K562 (cell line): ENCODE measurements at regions not wholly inside any gene's neighbourhood (a gene's known extent, or its start where the extent isn't known, plus 50 kb on each side); places are given as distances from the start of the nearest gene placed in this dataset.
A peak's percentile ranks its signal among the peaks of the same experiment; 100 is the strongest.

Source experiments
- ATAC-seq: fragments of 200-7000 bp; cut with Tn5 transposase; 3 replicates; pipeline ENCODE4 v1.9.1; 2020; ENCODE audit warnings: moderate library complexity
- BruUV-seq: library from RNA; stranded (reverse); fragments of 400-500 nt; replicated peaks from 2 replicates; lab custom pipeline; 2021; lab: Mats Ljungman, UMichigan
- CTCF ChIA-PET: fragments of 300-600 bp; formaldehyde crosslinking; extraction: SDS; loops from one replicate; lab custom pipeline; 2021; ENCODE audit warnings: low intra/inter-chr PET ratio; lab: Yijun Ruan, JAX
- POLR2A ChIA-PET: fragments of 300-600, 350-650 bp; sonication (Branson Sonifier 250); formaldehyde crosslinking; extraction: SDS; loops from one replicate; lab custom pipeline; 2021; ENCODE audit warnings: antibody characterized with exemption, inconsistent platforms; lab: Yijun Ruan, JAX
- DNase-seq, 4 experiments: peaks; one replicate each; pipeline versions ENCODE4 v3.0.0 to v3.0.0-alpha.2; 2011 to 2018; ENCODE audit warnings: low spot score in 3 of 4, mixed read lengths in 3 of 4; ENCODE audit errors: extremely low read depth in 1 of 4
- FAIRE-seq: peaks from 2 replicates; lab custom pipeline; 2011; peaks lifted over from hg19 to GRCh38; lab: Jason Lieb, UNC
- H2AFZ ChIP-seq: 2 replicates; pipeline ENCODE4 v1.6.0; 2011; ENCODE audit warnings: low read depth, low read length, control low read depth, inconsistent platforms
- H3K27ac ChIP-seq: fragments of 200-600 bp; 3 replicates; pipeline ENCODE4 v1.8.0; 2011; ENCODE audit warnings: low read depth, mild to moderate bottlenecking, control low read depth, inconsistent platforms, low read length, moderate library complexity, mixed read lengths; ENCODE audit errors: extremely low read depth
- H3K27me3 ChIP-seq, 2 experiments: fragments of 300-600 bp in 1 of 2; 2 replicates in 1 of 2; 3 replicates in 1 of 2; pipeline versions ENCODE4 v1.6.0 to v1.8.0; 2011; ENCODE audit warnings: inconsistent platforms in 2 of 2, low read length in 2 of 2, mild to moderate bottlenecking in 1 of 2, mixed read lengths in 1 of 2, moderate library complexity in 1 of 2; ENCODE audit not compliant: control insufficient read depth in 2 of 2, insufficient read depth in 2 of 2
- H3K36me3 ChIP-seq: fragments of 300-600 bp; 3 replicates; pipeline ENCODE4 v1.8.0; 2011; ENCODE audit warnings: mild to moderate bottlenecking, low read length, inconsistent platforms; ENCODE audit not compliant: control insufficient read depth, insufficient read depth
- H3K4me1 ChIP-seq, 2 experiments: fragments of 200-600 bp in 1 of 2; replicated peaks in 1 of 2; 2 replicates in 1 of 2; 3 replicates in 1 of 2; pipeline versions ENCODE4 v1.5.1 to v1.8.0; 2011; ENCODE audit warnings: inconsistent platforms in 2 of 2, low read length in 2 of 2, mild to moderate bottlenecking in 1 of 2, mixed read lengths in 1 of 2, moderate library complexity in 1 of 2; ENCODE audit not compliant: control insufficient read depth in 2 of 2, insufficient read depth in 2 of 2
- H3K4me2 ChIP-seq: 2 replicates; pipeline ENCODE4 v1.6.1; 2011; ENCODE audit warnings: low read length, control low read depth, inconsistent platforms, mixed read lengths; ENCODE audit not compliant: insufficient read depth
- H3K4me3 ChIP-seq: fragments of 200-600 bp; sonication (generic), shearing (Covaris generic); 2 replicates; pipeline ENCODE4 v1.5.1; 2016; ENCODE audit warnings: control low read depth, inconsistent platforms
- H3K79me2 ChIP-seq: fragments of 200-600 bp; 3 replicates; pipeline ENCODE4 v1.8.0; 2011; ENCODE audit warnings: low read length, inconsistent platforms; ENCODE audit not compliant: control insufficient read depth, insufficient read depth
- H3K9ac ChIP-seq, 2 experiments: 2 replicates each; pipeline versions ENCODE4 v1.6.0 to v1.6.1; 2011; ENCODE audit warnings: low read depth in 2 of 2, low read length in 2 of 2, control low read depth in 1 of 2, inconsistent platforms in 1 of 2, mild to moderate bottlenecking in 1 of 2, mixed read lengths in 1 of 2; ENCODE audit not compliant: insufficient read depth in 1 of 2
- H3K9me1 ChIP-seq: one replicate; pipeline ENCODE4 v1.6.0; 2011; ENCODE audit warnings: inconsistent platforms, mild to moderate bottlenecking, low read length, moderate library complexity; ENCODE audit not compliant: control insufficient read depth, insufficient read depth
- H3K9me3 ChIP-seq: replicated peaks from 2 replicates; pipeline ENCODE4 v1.5.1; 2011; ENCODE audit warnings: low read depth, low read length, inconsistent platforms; ENCODE audit not compliant: control insufficient read depth, insufficient read depth
- H4K20me1 ChIP-seq: replicated peaks from 2 replicates; pipeline ENCODE4 v1.6.1; 2011; ENCODE audit warnings: low read length, inconsistent platforms, mixed read lengths; ENCODE audit not compliant: control insufficient read depth, insufficient read depth
- CC2D1A ChIP-seq: fragments of 450-650 bp; IDR thresholded peaks from 2 replicates; pipeline ENCODE4 v1.6.1; 2017; ENCODE audit warnings: mild to moderate bottlenecking
- EP300 ChIP-seq: IDR thresholded peaks from 2 replicates; pipeline ENCODE4 v1.6.1; 2012; ENCODE audit warnings: low read length, improper control_type of control experiment
- FOXJ2 ChIP-seq: fragments of 200-800 bp; sonication (Bioruptor generic); IDR thresholded peaks from 2 replicates; pipeline ENCODE4 v1.6.1; 2016; ENCODE audit warnings: missing genetic modification characterization, missing compliant biosample characterization
- HDAC3 ChIP-seq: fragments of 450-650 bp; IDR thresholded peaks from 2 replicates; pipeline ENCODE4 v1.6.1; 2018; ENCODE audit warnings: borderline replicate concordance, mild to moderate bottlenecking, moderate library complexity; ENCODE audit not compliant: partially characterized antibody
- HEY1 ChIP-seq: fragments of 250-450 bp; sonication (Bioruptor Pico); IDR thresholded peaks from 2 replicates; pipeline ENCODE4 v1.5.0; 2020; ENCODE audit warnings: mild to moderate bottlenecking, moderate library complexity, borderline replicate concordance
- L3MBTL2 ChIP-seq: fragments of 450-650 bp; IDR thresholded peaks from 2 replicates; pipeline ENCODE4 v1.6.1; 2016; ENCODE audit warnings: mild to moderate bottlenecking, moderate library complexity
- MAFF ChIP-seq: IDR thresholded peaks from 2 replicates; pipeline ENCODE4 v1.6.1; 2012; ENCODE audit warnings: low read length, improper control_type of control experiment
- MBD2 ChIP-seq: sonication (generic); IDR thresholded peaks from 2 replicates; pipeline ENCODE4 v1.6.1; 2016; ENCODE audit warnings: low read depth, borderline replicate concordance
- MCM7 ChIP-seq, 2 experiments: fragments of 450-650 bp; IDR thresholded peaks; 2 replicates each; pipeline ENCODE4 v1.6.1; 2016 to 2018
- MYBL2 ChIP-seq, 2 experiments: fragments of 450-650 bp in 1 of 2; sonication (generic) in 1 of 2; formaldehyde crosslinking in 1 of 2; IDR thresholded peaks; 2 replicates each; pipeline versions ENCODE4 v1.6.1 to v1.8.1; 2017 to 2022; ENCODE audit warnings: borderline replicate concordance in 1 of 2, inconsistent platforms in 1 of 2, low read depth in 1 of 2, mild to moderate bottlenecking in 1 of 2, missing genetic modification reagents in 1 of 2, moderate library complexity in 1 of 2
- RBFOX2 ChIP-seq: fragments of 200-400 bp; formaldehyde crosslinking; IDR thresholded peaks from 2 replicates; pipeline ENCODE4 v1.6.1; 2017; ENCODE audit warnings: low read depth, mild to moderate bottlenecking, low read length, moderate library complexity
- SMAD2 ChIP-seq: fragments of 150-350 bp; IDR thresholded peaks from 2 replicates; pipeline ENCODE4 v1.6.1; 2014; ENCODE audit warnings: low read depth, mild to moderate bottlenecking, low read length
- SP1 ChIP-seq: sonication (generic); formaldehyde crosslinking; IDR thresholded peaks from 2 replicates; pipeline ENCODE4 v1.8.1; 2022; ENCODE audit warnings: mild to moderate bottlenecking, missing genetic modification reagents
- SUPT5H ChIP-seq: fragments of 450-650 bp; IDR thresholded peaks from 2 replicates; pipeline ENCODE4 v1.6.1; 2016
- TAF7 ChIP-seq: fragments of 450-650 bp; IDR thresholded peaks from 2 replicates; pipeline ENCODE4 v1.6.1; 2016; ENCODE audit warnings: missing genetic modification characterization, missing compliant biosample characterization
- THRAP3 ChIP-seq: fragments of 450-650 bp; IDR thresholded peaks from 2 replicates; pipeline ENCODE4 v1.6.1; 2016; ENCODE audit warnings: mild to moderate bottlenecking, inconsistent platforms, borderline replicate concordance
- ZBTB11 ChIP-seq, 3 experiments: fragments of 200-800 bp in 1 of 3; fragments of 250-450 bp in 1 of 3; fragments of 450-650 bp in 1 of 3; sonication (Bioruptor Pico) in 1 of 3; sonication (Bioruptor generic) in 1 of 3; formaldehyde crosslinking in 1 of 3; IDR thresholded peaks; 2 replicates each; pipeline versions ENCODE4 v1.6.1 to v1.8.0; 2016 to 2022; ENCODE audit warnings: mild to moderate bottlenecking in 2 of 3, missing genetic modification characterization in 2 of 3, missing compliant biosample characterization in 1 of 3, moderate library complexity in 1 of 3
- ZNF184 ChIP-seq: sonication (generic); formaldehyde crosslinking; IDR thresholded peaks from 2 replicates; pipeline ENCODE4 v1.5.0; 2020; ENCODE audit warnings: missing genetic modification reagents
- ZNF3 ChIP-seq: fragments of 250-450 bp; sonication (Bioruptor Pico); IDR thresholded peaks from 2 replicates; pipeline ENCODE4 v1.5.0; 2021; ENCODE audit warnings: mild to moderate bottlenecking, moderate library complexity
- ZNF408 ChIP-seq: fragments of 250-450 bp; sonication (Bioruptor Pico); IDR thresholded peaks from 2 replicates; pipeline ENCODE4 v1.4.0; 2020; ENCODE audit warnings: low read depth, mild to moderate bottlenecking, moderate library complexity
- ZNF445 ChIP-seq: fragments of 250-450 bp; sonication (Bioruptor Pico); IDR thresholded peaks from 2 replicates; pipeline ENCODE4 v1.4.0; 2020; ENCODE audit warnings: low read depth, mild to moderate bottlenecking, moderate library complexity
- ZNF76 ChIP-seq: fragments of 250-450 bp; sonication (Bioruptor Pico); IDR thresholded peaks from 2 replicates; pipeline ENCODE4 v1.4.0; 2020; ENCODE audit warnings: mild to moderate bottlenecking, moderate library complexity, borderline replicate concordance
- ZNF785 ChIP-seq: fragments of 250-450 bp; sonication (Bioruptor Pico); IDR thresholded peaks from 2 replicates; pipeline ENCODE4 v1.4.0; 2020; ENCODE audit warnings: mild to moderate bottlenecking
- ZNF79 ChIP-seq: fragments of 250-450 bp; sonication (Bioruptor Pico); IDR thresholded peaks from 2 replicates; pipeline ENCODE4 v1.4.0; 2020; ENCODE audit warnings: low read depth, mild to moderate bottlenecking, moderate library complexity
- WGBS: fragments of 100-300 bp; shearing (Covaris generic); methylation state at CpG from one replicate; pipeline ENCODE4 v1.1.6; 2016; ENCODE audit warnings: low coverage, mixed read lengths; ENCODE audit not compliant: insufficient coverage; ENCODE audit errors: missing lambda C conversion rate; 5-methylcytosine and 5-hydroxymethylcytosine counted together
- in situ Hi-C: fragments of 300-500 bp; cut with MboI; formaldehyde crosslinking; loops from 4 replicates; pipeline ENCODE4 v1.15.0; 2018; ENCODE audit warnings: inconsistent platforms, mixed read lengths
- intact Hi-C: fragments of 100-400 bp; cut with micrococcal nuclease; formaldehyde crosslinking; loops from 2 replicates; pipeline ENCODE4 v1.14.2; 2022

- WGBS: 0% methylated on average over 2 of the region's 2 CpGs
- Histone ChIP-seq H4K20me1 (no peaks in the 10 kb centered on the region), H3K9me3 (no peaks in the 10 kb centered on the region), H3K9me1 (no peaks in the 10 kb centered on the region), H3K36me3 (no peaks in the 10 kb centered on the region), H3K4me2 (no peak overlapping the region), H3K79me2 (no peaks in the 10 kb centered on the region), H3K9ac (no peak overlapping the region), H3K4me1 (no peaks in the 10 kb centered on the region; a peak in 1 of 5 replicates), H2AFZ (no peak overlapping the region), H3K4me3 (no peak overlapping the region), H3K27me3 (no peaks in the 10 kb centered on the region), H3K27ac (no peak overlapping the region)
- no TSS peak for BruUV-seq
- DNase-seq: no peak
- intact Hi-C loops (no loop called here), in situ Hi-C loops (loop anchor here (25.0 kb wide), 1 partner anchor 401 kb away; no protein-coding TSS in a partner anchor)
- ChIA-PET CTCF (no interaction called here), POLR2A (interaction anchor here (0.6 kb wide), 1 partner anchor 10 kb away, joined by 3 read pairs; no protein-coding TSS in a partner anchor)
- no peak for ATAC-seq
- FAIRE-seq: no peak
- TF ChIP-seq ZNF184 (CRISPR knock-in tag): no peak
- TF ChIP-seq TAF7 (tag): no peak
- no peak for TF ChIP-seq CC2D1A
- TF ChIP-seq ZNF408 (CRISPR knock-in tag): no peak
- no peak for TF ChIP-seq SMAD2
- no peak for TF ChIP-seq MBD2
- no peak for TF ChIP-seq RBFOX2
- TF ChIP-seq MCM7 (IDR thresholded peaks at IDR 0.05): no peak
- TF ChIP-seq ZNF76 (CRISPR knock-in tag): no peak
- no peak for TF ChIP-seq MYBL2 (IDR thresholded peaks at IDR 0.05; ENCODE audit: low read depth)
- TF ChIP-seq MYBL2 (CRISPR knock-in tag; IDR thresholded peaks at IDR 0.05; ENCODE audit: borderline replicate concordance): no peak
- no peak for TF ChIP-seq L3MBTL2
- TF ChIP-seq ZNF3 (CRISPR knock-in tag): no peak
- TF ChIP-seq EP300: no peak
- no peak for TF ChIP-seq HDAC3
- TF ChIP-seq ZNF785: no peak
- no peak for TF ChIP-seq ZNF445
- no peak for TF ChIP-seq FOXJ2 (tag)
- no peak for TF ChIP-seq HEY1
- no peak for TF ChIP-seq SUPT5H
- no peak for TF ChIP-seq ZBTB11 (CRISPR knock-in tag; IDR thresholded peaks at IDR 0.05)
- no peak for TF ChIP-seq THRAP3
- TF ChIP-seq MAFF: peak; percentile 4; the same call in 1 of the 2 replicates
- TF ChIP-seq ZNF79 (CRISPR knock-in tag): no peak
- no peak for TF ChIP-seq SP1 (CRISPR knock-in tag)
Observed at GRCh38 chr11:109961261-109961660, 131.9 kb upstream of the ZC3H12C start.
